ENCODE measurements at regions not wholly inside any gene's neighbourhood (a gene's known extent, or its start where the extent isn't known, plus 50 kb on each side); places are given as distances from the start of the nearest gene placed in this dataset.

GRCh38 chr1:29466258-29466657, 229.9 kb downstream of the PTPRU start:
- 13% methylated on average over 3 of the region's 3 CpGs for WGBS (ENCODE audit: insufficient coverage, insufficient replicate concordance, low lambda C conversion rate, missing lambda C conversion rate)
- intact Hi-C loops (cut with micrococcal nuclease; ENCODE audit: unreplicated experiment) (no loop called here), in situ Hi-C loops (cut with MboI) (no loop called here)
- DNase-seq (ENCODE audit: low read depth, low spot score) = no peak
- TF ChIP-seq CHD4 (IDR thresholded peaks at IDR 0.05) (no peak), RAD51 (IDR thresholded peaks at IDR 0.05) (no peak), TARDBP (IDR thresholded peaks at IDR 0.05; ENCODE audit: borderline replicate concordance) (no peak), JUND (IDR thresholded peaks at IDR 0.05; ENCODE audit: low read depth, low read length) (no peak), POLR2A (IDR thresholded peaks at IDR 0.05; ENCODE audit: low read depth, low read length) (no peak), TAF1 (IDR thresholded peaks at IDR 0.05; ENCODE audit: borderline replicate concordance, low read depth, low read length) (no peak), WRNIP1 (IDR thresholded peaks at IDR 0.05; ENCODE audit: borderline replicate concordance, low read depth, low read length) (no peak), POLR2AphosphoS2 (IDR thresholded peaks at IDR 0.05; ENCODE audit: low read depth, low read length) (no peak), TCF3 (IDR thresholded peaks at IDR 0.05; ENCODE audit: borderline replicate concordance, insufficient read depth, low read depth, low read length) (no peak), ZBTB40 (IDR thresholded peaks at IDR 0.05; ENCODE audit: borderline replicate concordance) (no peak), CBFB (IDR thresholded peaks at IDR 0.05; ENCODE audit: low read depth) (no peak), PRDM15 (CRISPR knock-in tag; IDR thresholded peaks at IDR 0.05) (no peak), SKIL (IDR thresholded peaks at IDR 0.05; ENCODE audit: low read depth, poor library complexity, severe bottlenecking) (no peak), PAX5 (IDR thresholded peaks at IDR 0.05; ENCODE audit: borderline replicate concordance, low read depth, low read length) (no peak), ZNF622 (IDR thresholded peaks at IDR 0.05) (no peak), SMAD5 (IDR thresholded peaks at IDR 0.05; ENCODE audit: low read depth) (no peak), HDAC6 (IDR thresholded peaks at IDR 0.05; ENCODE audit: unreplicated experiment) (no peak), HDGF (IDR thresholded peaks at IDR 0.05) (no peak), BMI1 (IDR thresholded peaks at IDR 0.05; ENCODE audit: borderline replicate concordance) (no peak)
- no peak for FAIRE-seq
- H3K36me3 ChIP-seq (ENCODE audit: control insufficient read depth in 2 of 2, insufficient read depth in 2 of 2, low read length in 1 of 2) = no peaks in the 10 kb centered on the region
- H4K20me1 ChIP-seq (ENCODE audit: control insufficient read depth, insufficient read depth) = no peaks in the 10 kb centered on the region
- H3K9ac ChIP-seq (ENCODE audit: control insufficient read depth, insufficient read depth, low read length) = no peak overlapping the region
- no peaks in the 10 kb centered on the region for H3K79me2 ChIP-seq (ENCODE audit: control insufficient read depth, insufficient read depth, low read length)
- no TSS peak for BruUV-seq (replicated peaks)
- no peak overlapping the region for H3K4me2 ChIP-seq (ENCODE audit: control insufficient read depth, insufficient read depth)
- H3K9me3 ChIP-seq (replicated peaks; ENCODE audit: control insufficient read depth, insufficient read depth, low read length) = no peaks in the 10 kb centered on the region
- no peaks in the 10 kb centered on the region; a peak in 2 of 4 replicates for H3K27me3 ChIP-seq (replicated peaks in 1 of 2; ENCODE audit: control insufficient read depth in 2 of 2, insufficient read depth in 2 of 2, low read length in 1 of 2)
- H3K27ac ChIP-seq (ENCODE audit: control insufficient read depth, insufficient read depth) = no peak overlapping the region
- no peak overlapping the region for H2AFZ ChIP-seq (ENCODE audit: control insufficient read depth, low read depth, low read length)
- no peak for ATAC-seq
- ChIA-PET SMC1A (ENCODE audit: uncharacterized antibody, unreplicated experiment) (no interaction called here), RAD21 (ENCODE audit: unreplicated experiment) (no interaction called here), POLR2A (no interaction called here), CTCF (no interaction called here)
- no peak overlapping the region for H3K4me3 ChIP-seq
- no peaks in the 10 kb centered on the region for H3K4me1 ChIP-seq (ENCODE audit: control insufficient read depth, insufficient read depth, low read length)
